ENCODE measurements at regions not wholly inside any gene's neighbourhood (a gene's known extent, or its start where the extent isn't known, plus 50 kb on each side); places are given as distances from the start of the nearest gene placed in this dataset.

GRCh38 chr2:150125188-150125587 is 362.3 kb downstream of the RND3 start:
- Histone ChIP-seq H3K27ac (ENCODE audit: low read depth, low read length) (no peak overlapping the region), H3K79me2 (ENCODE audit: insufficient read depth, low read length) (no peaks in the 10 kb centered on the region), H3K36me3 (ENCODE audit: control insufficient read depth in 1 of 2, insufficient read depth in 2 of 2, low read length in 2 of 2) (no peaks in the 10 kb centered on the region), H4K20me1 (ENCODE audit: insufficient read depth) (no peaks in the 10 kb centered on the region), H3K27me3 (ENCODE audit: insufficient read depth, low read length) (no peaks in the 10 kb centered on the region), H3K4me3 (replicated peaks in 1 of 2; ENCODE audit: low read depth in 1 of 2, low read length in 2 of 2) (no peak overlapping the region), H3K4me2 (ENCODE audit: low read length) (no peak overlapping the region), H3K9me2 (ENCODE audit: insufficient read depth) (no peaks in the 10 kb centered on the region), H2AFZ (ENCODE audit: low read depth, low read length, poor library complexity, severe bottlenecking) (no peak overlapping the region), H3K9me3 (ENCODE audit: control insufficient read depth in 1 of 2, insufficient read depth in 1 of 2, low read depth in 1 of 2, low read length in 2 of 2) (no peaks in the 10 kb centered on the region), H3K9ac (ENCODE audit: low read length) (no peak overlapping the region), H3K4me1 (ENCODE audit: control insufficient read depth in 1 of 2, insufficient read depth in 2 of 2, low read length in 2 of 2) (no peaks in the 10 kb centered on the region)
- intact Hi-C loops (cut with micrococcal nuclease): no loop called here
- ATAC-seq (no peak), DNase-seq (ENCODE audit: low read depth, low spot score) (no peak)
- ChIA-PET RAD21 (ENCODE audit: low non-redundant PET in 1 of 2, low total read pairs in 2 of 2, uncharacterized antibody in 2 of 2, unreplicated experiment in 2 of 2) (no interaction called here), CTCF (no interaction called here), POLR2A (interaction anchor here (0.6 kb wide), 1 partner anchor 237 kb away, joined by 3 read pairs; no protein-coding TSS in a partner anchor)
- no TSS peak for BruUV-seq (replicated peaks)
- TF ChIP-seq CBX3 (IDR thresholded peaks at IDR 0.05; ENCODE audit: low read depth) (no peak), EZH2 (IDR thresholded peaks at IDR 0.05) (no peak), YY1 (IDR thresholded peaks at IDR 0.05; ENCODE audit: extremely low read depth, insufficient replicate concordance, low read depth, low read length) (no peak), ZFX (IDR thresholded peaks at IDR 0.05) (no peak), SIN3A (IDR thresholded peaks at IDR 0.05; ENCODE audit: low read depth) (no peak), MAX (IDR thresholded peaks at IDR 0.05) (no peak), RAD21 (IDR thresholded peaks at IDR 0.05; ENCODE audit: low read depth) (no peak), CEBPB (IDR thresholded peaks at IDR 0.05; ENCODE audit: low read depth) (no peak), FOSL1 (IDR thresholded peaks at IDR 0.05; ENCODE audit: low read depth) (no peak), ATF3 (IDR thresholded peaks at IDR 0.05) (no peak), SRF (IDR thresholded peaks at IDR 0.05; ENCODE audit: low read depth) (no peak), POLR2AphosphoS5 (IDR thresholded peaks at IDR 0.05; ENCODE audit: low read depth, low read length) (no peak), ELF1 (IDR thresholded peaks at IDR 0.05; ENCODE audit: borderline replicate concordance, low read depth) (no peak), TCF7L2 (IDR thresholded peaks at IDR 0.05; ENCODE audit: borderline replicate concordance, extremely low read depth, insufficient read depth, insufficient read length) (no peak), SP1 (IDR thresholded peaks at IDR 0.05; ENCODE audit: low read depth) (no peak), POLR2A (IDR thresholded peaks at IDR 0.05; ENCODE audit: borderline replicate concordance, extremely low read depth, insufficient read depth, insufficient read length) (no peak), REST (IDR thresholded peaks at IDR 0.05; ENCODE audit: low read depth) (no peak), EGR1 (IDR thresholded peaks at IDR 0.05; ENCODE audit: low read depth) (no peak)
